ENCODE measurements at regions not wholly inside any gene's neighbourhood (a gene's known extent, or its start where the extent isn't known, plus 50 kb on each side); places are given as distances from the start of the nearest gene placed in this dataset.

- no peak for DNase-seq
- H3K36me3 ChIP-seq = no peaks in the 10 kb centered on the region
- WGBS, 5 donors = 72 to 77% (median 74%) methylated on average over 5 of the region's 5 CpGs
- H3K27ac ChIP-seq = no peak overlapping the region
- no peaks in the 10 kb centered on the region for H3K27me3 ChIP-seq (replicated peaks in 1 of 7)
- no peaks in the 10 kb centered on the region for H3K4me1 ChIP-seq
- peaks cover 0 to 9% (median 0%) of the 10 kb centered on the region in 8 donors for H3K9me3 ChIP-seq
- intact Hi-C loops (cut with DNase I; ENCODE audit: low total_unique reads) = no loop called here
- TF ChIP-seq CTCF (IDR thresholded peaks at IDR 0.05 in 8 of 11, conservative IDR thresholded peaks at IDR 0.05 in 3 of 11) (no peak), POLR2A (IDR thresholded peaks at IDR 0.05) (no peak), POLR2AphosphoS5 (IDR thresholded peaks at IDR 0.05) (no peak)
- no peak overlapping the region for H3K4me3 ChIP-seq
These were observed 269.2 kb downstream of the PDCD6IP start for GRCh38 chr3:34067536-34068051.

- H3K4me3 ChIP-seq = no peak overlapping the region
- WGBS, 5 donors = 82 to 91% (median 89%) methylated on average over 7 of the region's 7 CpGs
- intact Hi-C loops (cut with DNase I; ENCODE audit: low total_unique reads) = no loop called here
- no peak for DNase-seq
- no peak overlapping the region for H3K27ac ChIP-seq
- no peaks in the 10 kb centered on the region for H3K36me3 ChIP-seq
- no peaks in the 10 kb centered on the region for H3K27me3 ChIP-seq (replicated peaks in 1 of 7)
- H3K9me3 ChIP-seq = peaks cover 0 to 5% (median 0%) of the 10 kb centered on the region in 8 donors
- no peak for TF ChIP-seq CTCF (IDR thresholded peaks at IDR 0.05 in 8 of 11, conservative IDR thresholded peaks at IDR 0.05 in 3 of 11)
- H3K4me1 ChIP-seq = no peaks in the 10 kb centered on the region
These were observed 270.1 kb downstream of the PDCD6IP start for GRCh38 chr3:34068505-34068904.

GRCh38 chr3:34070831-34071585, 272.6 kb downstream of the PDCD6IP start:
- TF ChIP-seq POLR2A (IDR thresholded peaks at IDR 0.05) (no peak), POLR2AphosphoS5 (IDR thresholded peaks at IDR 0.05) (no peak), CTCF (IDR thresholded peaks at IDR 0.05 in 8 of 11, conservative IDR thresholded peaks at IDR 0.05 in 3 of 11) (no peak)
- WGBS, 5 donors = 71 to 84% (median 79%) methylated on average over 6 of the region's 6 CpGs
- DNase-seq = no peak

GRCh38 chr3:34072297-34072696, 273.9 kb downstream of the PDCD6IP start:
- TF ChIP-seq POLR2A (IDR thresholded peaks at IDR 0.05) (no peak), CTCF (IDR thresholded peaks at IDR 0.05 in 8 of 11, conservative IDR thresholded peaks at IDR 0.05 in 3 of 11) (no peak), POLR2AphosphoS5 (IDR thresholded peaks at IDR 0.05) (no peak)
- no peak for DNase-seq
- H3K4me1 ChIP-seq = no peaks in the 10 kb centered on the region
- H3K27ac ChIP-seq = no peak overlapping the region
- 72 to 88% (median 79%) methylated on average over 2 of the region's 2 CpGs for WGBS, 5 donors
- no peaks in the 10 kb centered on the region for H3K27me3 ChIP-seq (replicated peaks in 1 of 7)
- H3K9me3 ChIP-seq = no peaks in the 10 kb centered on the region
- H3K36me3 ChIP-seq = no peaks in the 10 kb centered on the region
- intact Hi-C loops (cut with DNase I; ENCODE audit: low total_unique reads) = no loop called here
- H3K4me3 ChIP-seq = no peak overlapping the region

More at GRCh38 chr3:34070831-34071585, 272.6 kb downstream of the PDCD6IP start:
- Histone ChIP-seq H3K9me3 (no peaks in the 10 kb centered on the region), H3K27me3 (replicated peaks in 1 of 7) (no peaks in the 10 kb centered on the region), H3K27ac (no peak overlapping the region), H3K4me1 (no peaks in the 10 kb centered on the region), H3K4me3 (no peak overlapping the region), H3K36me3 (no peaks in the 10 kb centered on the region)
- intact Hi-C loops (cut with DNase I; ENCODE audit: low total_unique reads) = no loop called here

Measured in spleen (tissue), 11 donors.